Spleen (tissue), 11 donors: ENCODE measurements at regions not wholly inside any gene's neighbourhood (a gene's known extent, or its start where the extent isn't known, plus 50 kb on each side); places are given as distances from the start of the nearest gene placed in this dataset.

ENCODE experiments used
- DNase-seq: peaks from one replicate; pipeline ENCODE4 v3.0.0-alpha.2; 2020
- H3K27ac ChIP-seq, 8 donors: fragments of 200-600 bp; sonication (generic) in 7 of 8; 1 replicate in 4 of 8; 2 replicates in 4 of 8; pipeline versions ENCODE4 v1.5.0 to v1.8.0; 2016 to 2021; ENCODE audit warnings: inconsistent platforms in 4 of 8, mild to moderate bottlenecking in 4 of 8, moderate library complexity in 1 of 8
- H3K27me3 ChIP-seq, 7 donors: fragments of 200-600 bp; sonication (generic) in 6 of 7; replicated peaks in 1 of 7; 1 replicate in 4 of 7; 2 replicates in 3 of 7; pipeline versions ENCODE4 v1.5.0 to v1.8.0; 2016 to 2021; ENCODE audit warnings: inconsistent platforms in 3 of 7, mild to moderate bottlenecking in 1 of 7
- H3K36me3 ChIP-seq, 6 donors: fragments of 200-600 bp; sonication (generic) in 5 of 6; 1 replicate in 4 of 6; 2 replicates in 2 of 6; pipeline versions ENCODE4 v1.5.0 to v1.8.0; 2016 to 2021; ENCODE audit warnings: inconsistent platforms in 2 of 6
- H3K4me1 ChIP-seq, 6 donors: fragments of 200-600 bp; sonication (generic) in 5 of 6; 1 replicate in 3 of 6; 2 replicates in 3 of 6; pipeline versions ENCODE4 v1.5.0 to v1.8.0; 2016 to 2021; ENCODE audit warnings: inconsistent platforms in 3 of 6
- H3K4me3 ChIP-seq, 8 donors: fragments of 200-600 bp; sonication (generic) in 7 of 8; 1 replicate in 4 of 8; 2 replicates in 4 of 8; pipeline versions ENCODE4 v1.5.0 to v1.8.0; 2016 to 2021; ENCODE audit warnings: inconsistent platforms in 4 of 8, mild to moderate bottlenecking in 4 of 8, moderate library complexity in 2 of 8
- H3K9me3 ChIP-seq, 8 donors: fragments of 200-600 bp; sonication (generic) in 7 of 8; 1 replicate in 4 of 8; 2 replicates in 4 of 8; pipeline versions ENCODE4 v1.5.0 to v1.8.0; 2016 to 2021; ENCODE audit warnings: inconsistent platforms in 4 of 8
- CTCF ChIP-seq, 11 experiments: fragments of 200-600 bp in 7 of 11; fragments of 450-650 bp in 4 of 11; sonication (generic) in 4 of 11; IDR thresholded peaks in 8 of 11; conservative IDR thresholded peaks in 3 of 11; 1 replicate in 7 of 11; 2 replicates in 4 of 11; pipeline versions ENCODE4 v1.4.0 to v1.8.0; 2016 to 2021; ENCODE audit warnings: antibody characterized with exemption in 11 of 11, inconsistent platforms in 4 of 11, mild to moderate bottlenecking in 1 of 11
- POLR2A ChIP-seq, 3 donors: fragments of 450-650 bp; IDR thresholded peaks; one replicate each; pipeline ENCODE4 v1.5.1; 2017; ENCODE audit warnings: antibody characterized with exemption in 3 of 3, mild to moderate bottlenecking in 1 of 3
- POLR2AphosphoS5 ChIP-seq, 3 donors: sonication (generic); formaldehyde crosslinking; IDR thresholded peaks; one replicate each; pipeline ENCODE4 v1.5.1; 2017; ENCODE audit warnings: antibody characterized with exemption in 3 of 3
- WGBS, 5 donors: extraction: QIAGEN DNeasy Blood & Tissue Kit in 3 of 5; methylation state at CpG; one replicate each; pipeline versions ENCODE4 v1.1.5 to v1.1.7; 2013 to 2018; 5-methylcytosine and 5-hydroxymethylcytosine counted together
- intact Hi-C: fragments of 100-400 bp; cut with DNase I; formaldehyde crosslinking; loops from one replicate; pipeline ENCODE4 v1.15.0; 2023; ENCODE audit warnings: low total_unique reads
- donor health status: healthy with polysubstance abuse.
- donor health status: DM: no; HTN: no; CAD: no; lungs with moderate emphysema.
- donor health status: DM: no; HTN: no; CAD: no.
- donor health status: Bipolar disorder and iron deficiency.
- donor health status: healthy.
- donor health status: DM: no; HTN: no; CAD: no.
- donor health status: DM: yes; HTN: yes; CAD: no.

GRCh38 chr3:124586126-124587052, 143.9 kb upstream of the UMPS start:
- Histone ChIP-seq H3K27me3 (peaks cover 0 to 47% (median 20%) of the 10 kb centered on the region in 7 donors), H3K4me1 (peaks cover 8 to 36% (median 22%) of the 10 kb centered on the region in 6 donors), H3K27ac (peak overlapping the region in 5 of 8 donors; percentile 29 to 79 (median 71)), H3K4me3 (peak overlapping the region in 7 of 8 donors; percentile 40 to 72 (median 45)), H3K36me3 (no peaks in the 10 kb centered on the region), H3K9me3 (no peaks in the 10 kb centered on the region)
- intact Hi-C loops, result no loop called here
- TF ChIP-seq POLR2A (IDR thresholded peaks at IDR 0.05) (no peak), POLR2AphosphoS5 (IDR thresholded peaks at IDR 0.05) (peak in 1 of 3 donors; percentile 20), CTCF (IDR thresholded peaks at IDR 0.05 in 8 of 11, conservative IDR thresholded peaks at IDR 0.05 in 3 of 11) (no peak)
- WGBS, 5 donors, result 48 to 64% (median 56%) methylated on average over 21 of the region's 21 CpGs
- no peak for DNase-seq

- peaks cover 8 to 36% (median 22%) of the 10 kb centered on the region in 6 donors for H3K4me1 ChIP-seq
- peak overlapping the region in 1 of 8 donors; percentile 79 for H3K27ac ChIP-seq
- peaks cover 0 to 47% (median 20%) of the 10 kb centered on the region in 7 donors for H3K27me3 ChIP-seq
- H3K9me3 ChIP-seq, result no peaks in the 10 kb centered on the region
- TF ChIP-seq POLR2A (IDR thresholded peaks at IDR 0.05), result no peak
- no peak for TF ChIP-seq POLR2AphosphoS5 (IDR thresholded peaks at IDR 0.05)
- TF ChIP-seq CTCF (IDR thresholded peaks at IDR 0.05 in 8 of 11, conservative IDR thresholded peaks at IDR 0.05 in 3 of 11), result no peak
- no peaks in the 10 kb centered on the region for H3K36me3 ChIP-seq
- no peak for DNase-seq
- intact Hi-C loops, result no loop called here
- WGBS, 5 donors, result 79 to 94% (median 82%) methylated on average over 3 of the region's 3 CpGs
- H3K4me3 ChIP-seq, result peak overlapping the region in 1 of 8 donors; percentile 72
Observed at GRCh38 chr3:124587053-124587408, 143.2 kb upstream of the UMPS start.

GRCh38 chr3:124588036-124588435, 142.2 kb upstream of the UMPS start:
- 49 to 71% (median 54%) methylated on average over 1 of the region's 1 CpG for WGBS, 5 donors

More at GRCh38 chr3:124588036-124588435, 142.2 kb upstream of the UMPS start:
- H3K27me3 ChIP-seq, result peaks cover 0 to 54% (median 20%) of the 10 kb centered on the region in 7 donors
- TF ChIP-seq POLR2A (IDR thresholded peaks at IDR 0.05), result no peak
- no peak for TF ChIP-seq CTCF (IDR thresholded peaks at IDR 0.05 in 8 of 11, conservative IDR thresholded peaks at IDR 0.05 in 3 of 11)
- no peak for TF ChIP-seq POLR2AphosphoS5 (IDR thresholded peaks at IDR 0.05)
- no peak overlapping the region for H3K4me3 ChIP-seq
- no peaks in the 10 kb centered on the region for H3K9me3 ChIP-seq
- DNase-seq, result no peak
- peaks cover 8 to 36% (median 22%) of the 10 kb centered on the region in 6 donors for H3K4me1 ChIP-seq
- intact Hi-C loops, result no loop called here
- H3K27ac ChIP-seq, result no peak overlapping the region
- H3K36me3 ChIP-seq, result no peaks in the 10 kb centered on the region
